ENCODE measurements at regions not wholly inside any gene's neighbourhood (a gene's known extent, or its start where the extent isn't known, plus 50 kb on each side); places are given as distances from the start of the nearest gene placed in this dataset.
"Not testable (repeated sequence)": the region's sequence is repeated elsewhere in the genome, so short reads cannot be mapped to it uniquely, and the experiment has no call there.

GRCh38 chr5:36421256-36421655 is 119.6 kb upstream of the RANBP3L start:
- intact Hi-C loops (cut with micrococcal nuclease) = no loop called here
- H3K4me3 Mint-ChIP-seq = no peak overlapping the region
- H3K9me3 Mint-ChIP-seq = peaks cover 4% of the 10 kb centered on the region
- peaks cover 5% of the 10 kb centered on the region for H3K4me1 Mint-ChIP-seq
- peaks cover 12% of the 10 kb centered on the region for H3K27me3 Mint-ChIP-seq
- no peaks in the 10 kb centered on the region for H3K36me3 Mint-ChIP-seq (ENCODE audit: low read depth)
- H3K27ac Mint-ChIP-seq = no peak overlapping the region
- DNase-seq = no peak

GRCh38 chr5:36422952-36423351 is 121.2 kb upstream of the RANBP3L start:
- Mint-ChIP-seq H3K36me3 (ENCODE audit: low read depth) (no peaks in the 10 kb centered on the region), H3K27ac (no peak overlapping the region), H3K9me3 (peaks cover 4% of the 10 kb centered on the region), H3K4me3 (no peak overlapping the region), H3K27me3 (peaks cover 14% of the 10 kb centered on the region), H3K4me1 (peaks cover 5% of the 10 kb centered on the region)
- intact Hi-C loops (cut with micrococcal nuclease) = no loop called here
- no peak for DNase-seq

GRCh38 chr5:36423578-36424307 is 122.0 kb upstream of the RANBP3L start:
- H3K4me3 Mint-ChIP-seq = no peak overlapping the region

GRCh38 chr5:36426070-36426469 is 124.4 kb upstream of the RANBP3L start:
- H3K36me3 Mint-ChIP-seq (ENCODE audit: low read depth); H3K4me1 Mint-ChIP-seq; H3K27ac Mint-ChIP-seq; DNase-seq; H3K4me3 Mint-ChIP-seq; intact Hi-C loops (cut with micrococcal nuclease); H3K9me3 Mint-ChIP-seq: not testable (repeated sequence)
- H3K27me3 Mint-ChIP-seq = peaks cover 24% of the 10 kb centered on the region

More at GRCh38 chr5:36423578-36424307, 122.0 kb upstream of the RANBP3L start:
- no peak overlapping the region for H3K27ac Mint-ChIP-seq
- DNase-seq = no peak
- intact Hi-C loops (cut with micrococcal nuclease) = no loop called here
- no peaks in the 10 kb centered on the region for H3K36me3 Mint-ChIP-seq (ENCODE audit: low read depth)
- H3K27me3 Mint-ChIP-seq = peaks cover 14% of the 10 kb centered on the region
- peaks cover 5% of the 10 kb centered on the region for H3K4me1 Mint-ChIP-seq
- H3K9me3 Mint-ChIP-seq = peaks cover 4% of the 10 kb centered on the region

- H3K36me3 Mint-ChIP-seq (ENCODE audit: low read depth) = no peaks in the 10 kb centered on the region
- no peak overlapping the region for H3K27ac Mint-ChIP-seq
- no peaks in the 10 kb centered on the region for H3K9me3 Mint-ChIP-seq
- H3K4me1 Mint-ChIP-seq = no peaks in the 10 kb centered on the region
- peaks cover 13% of the 10 kb centered on the region for H3K27me3 Mint-ChIP-seq
- intact Hi-C loops (cut with micrococcal nuclease) = no loop called here
- no peak overlapping the region for H3K4me3 Mint-ChIP-seq
- DNase-seq = no peak
These were observed 133.8 kb upstream of the RANBP3L start for GRCh38 chr5:36435516-36435915.

GRCh38 chr5:36436306-36436705 is 134.6 kb upstream of the RANBP3L start:
- Mint-ChIP-seq H3K27me3 (peaks cover 9% of the 10 kb centered on the region), H3K4me1 (no peaks in the 10 kb centered on the region), H3K36me3 (ENCODE audit: low read depth) (no peaks in the 10 kb centered on the region), H3K9me3 (no peaks in the 10 kb centered on the region), H3K4me3 (no peak overlapping the region), H3K27ac (no peak overlapping the region)
- intact Hi-C loops (cut with micrococcal nuclease) = no loop called here
- no peak for DNase-seq

GRCh38 chr5:36438765-36439561 is 137.3 kb upstream of the RANBP3L start:
- Mint-ChIP-seq H3K36me3 (ENCODE audit: low read depth) (no peaks in the 10 kb centered on the region), H3K4me1 (peaks cover 10% of the 10 kb centered on the region), H3K27me3 (peaks cover 6% of the 10 kb centered on the region), H3K27ac (no peak overlapping the region), H3K4me3 (no peak overlapping the region), H3K9me3 (no peaks in the 10 kb centered on the region)
- no peak for DNase-seq
- intact Hi-C loops (cut with micrococcal nuclease) = no loop called here

- no peak for DNase-seq
- H3K36me3 Mint-ChIP-seq (ENCODE audit: low read depth) = no peaks in the 10 kb centered on the region
- intact Hi-C loops (cut with micrococcal nuclease) = no loop called here
- peaks cover 10% of the 10 kb centered on the region for H3K4me1 Mint-ChIP-seq
- no peak overlapping the region for H3K4me3 Mint-ChIP-seq
- no peak overlapping the region for H3K27ac Mint-ChIP-seq
- peaks cover 6% of the 10 kb centered on the region for H3K27me3 Mint-ChIP-seq
- H3K9me3 Mint-ChIP-seq = no peaks in the 10 kb centered on the region
These were observed 138.6 kb upstream of the RANBP3L start for GRCh38 chr5:36440300-36440699.

- peaks cover 2% of the 10 kb centered on the region for H3K27me3 Mint-ChIP-seq
- no peaks in the 10 kb centered on the region for H3K9me3 Mint-ChIP-seq
- intact Hi-C loops (cut with micrococcal nuclease) = no loop called here
- no peaks in the 10 kb centered on the region for H3K36me3 Mint-ChIP-seq (ENCODE audit: low read depth)
- no peak overlapping the region for H3K4me3 Mint-ChIP-seq
- DNase-seq = no peak
- no peak overlapping the region for H3K27ac Mint-ChIP-seq
- peaks cover 10% of the 10 kb centered on the region for H3K4me1 Mint-ChIP-seq
These were observed 139.6 kb upstream of the RANBP3L start for GRCh38 chr5:36441280-36441679.

- peak overlapping the region; percentile 21 for H3K27ac Mint-ChIP-seq
These were observed 140.7 kb upstream of the RANBP3L start for GRCh38 chr5:36442352-36442751.

GRCh38 chr5:36442796-36443195 is 141.1 kb upstream of the RANBP3L start:
- Mint-ChIP-seq H3K9me3 (no peaks in the 10 kb centered on the region), H3K4me1 (peaks cover 10% of the 10 kb centered on the region), H3K36me3 (ENCODE audit: low read depth) (no peaks in the 10 kb centered on the region), H3K4me3 (no peak overlapping the region), H3K27me3 (no peaks in the 10 kb centered on the region), H3K27ac (peak overlapping the region; percentile 21)
- DNase-seq = no peak
- intact Hi-C loops (cut with micrococcal nuclease) = no loop called here

More at GRCh38 chr5:36442352-36442751, 140.7 kb upstream of the RANBP3L start:
- Mint-ChIP-seq H3K36me3 (ENCODE audit: low read depth) (no peaks in the 10 kb centered on the region), H3K4me1 (peaks cover 10% of the 10 kb centered on the region), H3K9me3 (no peaks in the 10 kb centered on the region), H3K4me3 (no peak overlapping the region), H3K27me3 (no peaks in the 10 kb centered on the region)
- intact Hi-C loops (cut with micrococcal nuclease) = no loop called here
- no peak for DNase-seq

GRCh38 chr5:36443941-36444340 is 142.2 kb upstream of the RANBP3L start:
- H3K27me3 Mint-ChIP-seq = no peaks in the 10 kb centered on the region
- no peak overlapping the region for H3K4me3 Mint-ChIP-seq
- DNase-seq = no peak
- H3K4me1 Mint-ChIP-seq = peaks cover 10% of the 10 kb centered on the region
- no peaks in the 10 kb centered on the region for H3K36me3 Mint-ChIP-seq (ENCODE audit: low read depth)
- intact Hi-C loops (cut with micrococcal nuclease) = no loop called here
- no peaks in the 10 kb centered on the region for H3K9me3 Mint-ChIP-seq
- no peak overlapping the region for H3K27ac Mint-ChIP-seq

GRCh38 chr5:36444582-36445418 is 143.1 kb upstream of the RANBP3L start:
- intact Hi-C loops (cut with micrococcal nuclease) = no loop called here
- Mint-ChIP-seq H3K4me3 (no peak overlapping the region), H3K27me3 (no peaks in the 10 kb centered on the region), H3K9me3 (no peaks in the 10 kb centered on the region), H3K4me1 (peaks cover 10% of the 10 kb centered on the region), H3K27ac (no peak overlapping the region), H3K36me3 (ENCODE audit: low read depth) (no peaks in the 10 kb centered on the region)
- no peak for DNase-seq

- Mint-ChIP-seq H3K4me1 (peaks cover 2% of the 10 kb centered on the region), H3K9me3 (no peaks in the 10 kb centered on the region), H3K36me3 (ENCODE audit: low read depth) (no peaks in the 10 kb centered on the region), H3K27ac (no peak overlapping the region), H3K27me3 (peaks cover 4% of the 10 kb centered on the region), H3K4me3 (no peak overlapping the region)
- intact Hi-C loops (cut with micrococcal nuclease) = no loop called here
- DNase-seq = no peak
These were observed 146.1 kb upstream of the RANBP3L start for GRCh38 chr5:36447776-36448175.
